H1 (cell line): ENCODE measurements at regions not wholly inside any gene's neighbourhood (a gene's known extent, or its start where the extent isn't known, plus 50 kb on each side); places are given as distances from the start of the nearest gene placed in this dataset.

ENCODE experiments used
- BCL11A ChIP-seq, 2 experiments: IDR thresholded peaks; one replicate each; pipeline ENCODE4 v1.6.1; 2011; ENCODE audit warnings: low read depth in 2 of 2, low read length in 2 of 2, mild to moderate bottlenecking in 2 of 2
- BRCA1 ChIP-seq: IDR thresholded peaks from 2 replicates; pipeline ENCODE4 v1.6.1; 2012; ENCODE audit warnings: low read depth, low read length, improper control_type of control experiment
- CHD2 ChIP-seq: IDR thresholded peaks from 2 replicates; pipeline ENCODE4 v1.6.1; 2012; ENCODE audit warnings: low read length, improper control_type of control experiment
- EP300 ChIP-seq, 2 experiments: IDR thresholded peaks; 1 replicate in 1 of 2; 2 replicates in 1 of 2; pipeline ENCODE4 v1.6.1; 2011 to 2012; ENCODE audit warnings: low read depth in 2 of 2, low read length in 2 of 2, mild to moderate bottlenecking in 2 of 2, borderline replicate concordance in 1 of 2, inconsistent platforms in 1 of 2, moderate library complexity in 1 of 2
- KDM5A ChIP-seq: fragments of 200-600 bp; IDR thresholded peaks from 2 replicates; pipeline ENCODE4 v1.7.1; 2012; ENCODE audit warnings: mild to moderate bottlenecking, low read length, inconsistent platforms, mixed read lengths
- SP4 ChIP-seq: IDR thresholded peaks from 2 replicates; pipeline ENCODE4 v1.6.1; 2012; ENCODE audit warnings: low read length, inconsistent platforms

GRCh38 chr4:63348735-63349673 is 1060.2 kb downstream of the TECRL start (continued):
- TF ChIP-seq EP300 (IDR thresholded peaks at IDR 0.05; ENCODE audit: borderline replicate concordance in 1 of 2, low read depth in 2 of 2, low read length in 2 of 2) (no peak), KDM5A (no peak), BCL11A (IDR thresholded peaks at IDR 0.05; ENCODE audit: low read depth in 2 of 2, low read length in 2 of 2) (no peak), SP4 (no peak), BRCA1 (no peak), CHD2 (no peak)
